Muscle of leg (tissue), 3 donors: ENCODE measurements at regions not wholly inside any gene's neighbourhood (a gene's known extent, or its start where the extent isn't known, plus 50 kb on each side); places are given as distances from the start of the nearest gene placed in this dataset.

Experiments used
- DNase-seq: peaks from one replicate; pipeline ENCODE4 v3.0.0; 2013
- H3K27ac ChIP-seq: one replicate; pipeline ENCODE4 v1.5.1; 2013; ENCODE audit warnings: mild to moderate bottlenecking, low read length, control low read depth
- H3K27me3 ChIP-seq: one replicate; pipeline ENCODE4 v1.6.1; 2013; ENCODE audit warnings: low read length; ENCODE audit not compliant: control insufficient read depth, insufficient read depth
- H3K36me3 ChIP-seq: one replicate; pipeline ENCODE4 v1.6.1; 2013; ENCODE audit warnings: low read length; ENCODE audit not compliant: control insufficient read depth, insufficient read depth
- H3K4me1 ChIP-seq: one replicate; pipeline ENCODE4 v1.6.1; 2013; ENCODE audit warnings: low read length; ENCODE audit not compliant: control insufficient read depth, insufficient read depth
- H3K4me3 ChIP-seq: one replicate; pipeline ENCODE4 v1.5.1; 2013; ENCODE audit warnings: low read length, control low read depth
- H3K9me3 ChIP-seq: replicated peaks from 2 replicates; pipeline ENCODE4 v1.6.1; 2013; ENCODE audit warnings: low read depth, low read length; ENCODE audit not compliant: control insufficient read depth
- WGBS: methylation state at CpG from one replicate; pipeline ENCODE4 v1.1.5; 2013; ENCODE audit warnings: missing lambda C conversion rate; ENCODE audit not compliant: insufficient coverage; 5-methylcytosine and 5-hydroxymethylcytosine counted together

DNA sequence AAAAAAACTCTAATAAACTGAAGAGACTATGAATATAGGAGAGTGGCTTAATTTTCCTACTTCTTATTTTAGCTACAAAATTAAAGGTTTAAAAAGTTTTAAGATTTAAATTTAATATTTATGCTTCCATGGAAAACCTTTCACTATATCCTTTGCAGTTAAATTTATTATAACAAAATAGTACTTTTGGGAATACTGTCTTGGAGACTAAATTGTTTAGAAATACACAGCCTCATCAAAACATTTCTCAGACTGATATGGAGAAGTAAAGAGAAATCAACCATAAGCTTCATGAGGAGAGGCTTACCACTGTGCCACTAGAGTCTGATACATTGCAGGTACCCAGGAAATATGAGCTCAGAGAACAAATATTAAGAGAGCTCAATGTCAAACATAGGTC is 436.5 kb downstream of the KCTD12 start:
- H3K9me3 ChIP-seq: peaks cover 3% of the 10 kb centered on the region
- H3K4me1 ChIP-seq: no peaks in the 10 kb centered on the region
- peak; percentile 67 for DNase-seq
- no peak overlapping the region for H3K27ac ChIP-seq
- no peak overlapping the region for H3K4me3 ChIP-seq
- H3K36me3 ChIP-seq: no peaks in the 10 kb centered on the region
- H3K27me3 ChIP-seq: no peaks in the 10 kb centered on the region

DNA sequence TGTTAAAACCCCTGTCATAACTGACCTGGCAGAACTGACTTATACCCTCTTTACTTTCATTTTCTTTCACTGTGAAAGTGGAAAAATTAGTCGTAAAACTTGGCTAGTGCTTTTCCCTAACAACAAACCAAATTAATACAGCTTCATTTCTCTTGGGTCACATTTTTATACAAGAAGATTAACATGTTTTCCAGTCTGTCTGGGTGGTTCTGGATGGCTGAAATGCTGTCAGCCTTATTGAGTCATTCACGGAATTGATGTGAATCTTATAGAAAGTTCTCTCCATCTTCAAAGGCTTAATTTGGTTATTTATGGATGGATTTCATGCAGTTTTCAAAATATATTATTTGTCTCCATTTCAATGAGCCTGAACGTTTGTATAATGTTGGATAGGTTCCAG is 440.0 kb downstream of the KCTD12 start:
- Histone ChIP-seq H3K27me3 (no peaks in the 10 kb centered on the region), H3K9me3 (peaks cover 3% of the 10 kb centered on the region), H3K4me1 (no peaks in the 10 kb centered on the region), H3K36me3 (no peaks in the 10 kb centered on the region), H3K27ac (no peak overlapping the region), H3K4me3 (no peak overlapping the region)
- peak; percentile 73 for DNase-seq
- no CpG with 5 or more reads among the region's 3 CpGs for WGBS

DNA sequence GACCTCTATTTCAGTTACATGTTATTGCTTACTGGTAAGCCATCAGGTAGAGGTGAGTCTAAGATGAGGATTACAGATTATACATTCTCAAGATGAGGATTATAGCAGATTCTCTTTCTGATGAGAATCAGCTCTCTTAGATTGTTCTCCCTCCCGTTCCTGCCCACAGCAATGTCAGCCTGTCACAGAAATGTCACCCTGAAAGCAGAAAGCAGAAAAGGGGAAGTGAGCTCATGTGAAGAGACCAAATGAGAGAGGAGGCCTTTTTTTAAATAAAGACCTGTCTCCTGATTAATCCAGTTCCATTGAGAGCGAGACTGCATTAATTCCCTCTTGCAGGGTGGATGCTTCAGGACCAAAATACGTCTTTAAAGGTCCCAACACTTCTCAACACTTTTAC is 445.6 kb downstream of the KCTD12 start:
- WGBS: 92% methylated on average over 2 of the region's 3 CpGs
- no peaks in the 10 kb centered on the region for H3K4me1 ChIP-seq
- peaks cover 3% of the 10 kb centered on the region for H3K9me3 ChIP-seq

DNA sequence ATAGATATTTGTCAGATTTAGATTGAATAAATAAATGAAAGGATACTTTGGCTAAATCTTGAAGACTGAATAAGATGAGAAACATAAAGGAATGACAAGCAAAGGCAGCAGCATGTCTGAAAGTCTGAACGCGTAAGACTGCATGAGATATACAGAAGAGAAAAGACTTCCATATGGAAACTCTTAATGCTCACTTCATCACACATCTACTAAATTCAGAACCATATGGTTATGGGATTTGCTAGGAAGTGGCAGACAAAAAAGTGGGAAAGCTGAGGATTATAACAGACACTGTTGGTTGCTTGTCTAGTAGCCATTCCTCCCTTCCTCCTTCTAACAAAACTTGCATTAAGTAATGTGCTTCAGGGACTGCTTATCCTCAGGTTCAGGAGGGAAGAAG is 446.7 kb downstream of the KCTD12 start:
- H3K4me3 ChIP-seq: no peak overlapping the region
- H3K27me3 ChIP-seq: no peaks in the 10 kb centered on the region
- H3K4me1 ChIP-seq: no peaks in the 10 kb centered on the region
- H3K9me3 ChIP-seq: peaks cover 3% of the 10 kb centered on the region
- no peaks in the 10 kb centered on the region for H3K36me3 ChIP-seq
- no peak overlapping the region for H3K27ac ChIP-seq
- WGBS: no CpG with 5 or more reads among the region's 2 CpGs
- DNase-seq: no peak

More for the DNA sequence above, 445.6 kb downstream of the KCTD12 start:
- Histone ChIP-seq H3K27ac (no peak overlapping the region), H3K4me3 (no peak overlapping the region), H3K27me3 (no peaks in the 10 kb centered on the region), H3K36me3 (no peaks in the 10 kb centered on the region)
- no peak for DNase-seq

DNA sequence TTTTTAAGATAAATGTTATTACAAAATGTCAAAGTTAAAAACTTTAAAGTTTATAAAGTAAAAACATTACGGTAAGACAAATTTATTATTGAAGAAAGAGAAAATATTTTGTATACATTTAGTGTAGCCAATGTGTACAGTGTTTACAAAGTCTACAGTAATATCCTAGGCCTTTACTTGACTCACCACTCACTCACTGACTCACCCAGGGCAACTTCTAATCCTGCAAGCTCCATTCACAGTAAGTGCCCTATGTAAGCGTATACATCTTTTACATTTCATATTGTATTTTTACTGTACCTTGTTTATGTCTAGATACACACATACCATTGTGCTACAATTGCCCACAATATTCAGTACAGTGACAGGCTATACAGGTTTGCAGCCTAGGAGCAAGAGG is 448.2 kb downstream of the KCTD12 start:
- H3K9me3 ChIP-seq: no peaks in the 10 kb centered on the region
- H3K36me3 ChIP-seq: no peaks in the 10 kb centered on the region
- H3K4me3 ChIP-seq: no peak overlapping the region
- H3K27me3 ChIP-seq: no peaks in the 10 kb centered on the region
- no peak overlapping the region for H3K27ac ChIP-seq
- WGBS: no CpG with 5 or more reads among the region's 2 CpGs
- H3K4me1 ChIP-seq: no peaks in the 10 kb centered on the region
- DNase-seq: no peak

DNA sequence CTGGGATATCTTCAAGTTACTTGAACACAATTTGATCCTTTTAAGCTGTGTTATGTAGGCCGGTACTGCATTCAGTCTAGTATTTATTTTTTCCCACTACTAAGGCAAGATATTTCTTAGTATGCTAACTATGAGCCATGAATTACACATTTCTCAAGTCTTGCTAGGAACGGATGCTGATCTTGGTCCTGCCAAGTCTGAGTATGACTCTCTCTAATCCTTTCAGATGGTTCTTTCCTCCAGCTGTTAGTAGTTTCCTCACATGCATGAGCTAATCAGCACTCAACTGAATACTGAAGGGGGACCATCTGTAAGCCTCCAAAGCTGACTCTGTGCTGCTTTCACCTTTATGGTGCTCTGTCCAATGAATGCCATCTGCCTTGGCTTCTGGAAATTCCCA is 460.3 kb downstream of the KCTD12 start:
- WGBS: 14% methylated on average over 1 of the region's 2 CpGs
- Histone ChIP-seq H3K36me3 (no peaks in the 10 kb centered on the region), H3K4me3 (no peak overlapping the region), H3K4me1 (peaks cover 2% of the 10 kb centered on the region), H3K9me3 (no peaks in the 10 kb centered on the region), H3K27ac (peak overlapping the region; percentile 78), H3K27me3 (no peaks in the 10 kb centered on the region)
- peak; percentile 94 for DNase-seq

DNA sequence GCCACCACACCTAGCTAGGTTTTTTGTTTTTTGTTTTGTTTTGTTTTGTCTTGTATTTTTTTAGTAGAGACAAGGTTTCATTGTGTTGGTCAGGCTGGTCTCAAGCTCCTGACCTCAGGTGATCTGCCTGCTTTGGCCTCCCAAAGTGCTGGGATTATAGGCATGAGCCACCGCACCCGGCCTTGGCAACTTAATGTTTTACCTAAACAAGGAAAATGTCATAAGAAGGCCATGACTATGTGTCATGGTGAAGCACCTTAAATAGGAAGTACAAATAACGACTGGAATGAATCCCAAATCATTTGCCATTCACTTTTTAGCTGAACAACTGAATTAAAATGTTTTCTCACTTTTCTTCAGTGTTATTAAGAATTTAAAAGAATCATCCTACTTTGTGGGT is 465.2 kb downstream of the KCTD12 start:
- Histone ChIP-seq H3K4me1 (peaks cover under 1% of the 10 kb centered on the region), H3K27me3 (no peaks in the 10 kb centered on the region), H3K27ac (no peak overlapping the region), H3K36me3 (no peaks in the 10 kb centered on the region), H3K9me3 (no peaks in the 10 kb centered on the region), H3K4me3 (no peak overlapping the region)
- no CpG with 5 or more reads among the region's 3 CpGs for WGBS
- no peak for DNase-seq

DNA sequence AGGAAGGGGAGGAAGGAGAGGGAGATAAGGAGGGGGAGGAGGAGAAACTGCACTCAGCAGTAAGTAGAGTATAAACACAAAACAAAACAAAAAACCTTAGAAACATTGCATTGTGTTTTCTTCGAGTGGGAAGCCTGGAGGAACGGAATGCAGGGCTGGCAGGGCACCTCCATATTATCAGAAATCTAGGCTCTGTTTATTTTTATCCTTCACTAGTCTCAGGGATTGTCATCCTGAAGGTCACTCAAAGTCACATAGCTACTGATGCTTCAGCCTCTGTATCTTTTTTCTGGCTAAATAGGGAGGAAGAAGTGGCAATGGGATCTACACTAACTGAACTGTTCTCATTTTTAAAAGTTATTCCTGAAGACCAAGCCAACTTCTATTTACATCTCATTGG is 467.8 kb downstream of the KCTD12 start:
- Histone ChIP-seq H3K36me3 (no peaks in the 10 kb centered on the region), H3K27ac (no peak overlapping the region), H3K9me3 (no peaks in the 10 kb centered on the region), H3K27me3 (no peaks in the 10 kb centered on the region), H3K4me1 (no peaks in the 10 kb centered on the region), H3K4me3 (no peak overlapping the region)
- WGBS: no CpG with 5 or more reads among the region's 2 CpGs
- no peak for DNase-seq

DNA sequence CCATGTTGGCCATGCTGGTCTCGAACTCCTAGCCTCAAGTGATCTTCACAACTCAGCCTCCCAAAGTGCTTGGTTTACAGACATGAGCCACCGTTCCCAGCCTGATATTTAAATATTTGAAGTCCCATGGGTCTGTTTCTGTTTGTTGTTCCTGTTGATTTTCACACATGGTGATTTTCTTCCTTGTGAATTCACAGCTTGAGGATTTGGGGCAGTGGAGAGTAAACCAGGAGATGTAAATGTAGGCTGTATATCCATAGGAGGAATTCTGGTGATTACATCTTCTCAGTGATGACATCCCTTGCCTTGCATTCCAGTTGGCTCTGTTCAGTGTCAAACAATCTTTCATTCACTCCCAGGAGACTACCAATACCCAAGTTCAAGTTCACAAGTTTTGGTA is 471.9 kb downstream of the KCTD12 start:
- no peaks in the 10 kb centered on the region for H3K36me3 ChIP-seq
- WGBS: 80% methylated on average over 1 of the region's 2 CpGs
- no peaks in the 10 kb centered on the region for H3K9me3 ChIP-seq
- H3K4me3 ChIP-seq: no peak overlapping the region
- no peak overlapping the region for H3K27ac ChIP-seq
- DNase-seq: no peak
- no peaks in the 10 kb centered on the region for H3K27me3 ChIP-seq
- H3K4me1 ChIP-seq: no peaks in the 10 kb centered on the region

DNA sequence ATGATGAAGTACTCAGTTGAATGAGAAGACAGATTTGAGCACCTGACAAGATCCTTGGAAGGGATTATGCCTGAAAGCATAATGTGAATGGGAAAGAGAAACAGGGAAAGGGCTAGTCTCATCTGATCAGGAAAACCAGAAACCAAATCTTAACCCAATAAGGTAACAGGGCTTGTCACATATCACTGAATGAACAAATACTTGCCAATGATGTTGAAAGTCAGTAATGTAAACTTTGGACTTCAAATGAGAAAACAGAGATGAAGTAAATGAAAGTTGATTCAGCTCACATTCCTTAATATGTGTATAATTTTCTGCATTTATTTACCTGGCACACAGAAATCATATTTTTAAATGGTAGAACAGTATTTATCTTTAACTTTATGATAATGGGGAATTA is 480.0 kb downstream of the KCTD12 start:
- DNase-seq: no peak
- Histone ChIP-seq H3K4me3 (no peak overlapping the region), H3K36me3 (no peaks in the 10 kb centered on the region), H3K27me3 (no peaks in the 10 kb centered on the region), H3K9me3 (peaks cover 2% of the 10 kb centered on the region), H3K4me1 (no peaks in the 10 kb centered on the region), H3K27ac (no peak overlapping the region)

DNA sequence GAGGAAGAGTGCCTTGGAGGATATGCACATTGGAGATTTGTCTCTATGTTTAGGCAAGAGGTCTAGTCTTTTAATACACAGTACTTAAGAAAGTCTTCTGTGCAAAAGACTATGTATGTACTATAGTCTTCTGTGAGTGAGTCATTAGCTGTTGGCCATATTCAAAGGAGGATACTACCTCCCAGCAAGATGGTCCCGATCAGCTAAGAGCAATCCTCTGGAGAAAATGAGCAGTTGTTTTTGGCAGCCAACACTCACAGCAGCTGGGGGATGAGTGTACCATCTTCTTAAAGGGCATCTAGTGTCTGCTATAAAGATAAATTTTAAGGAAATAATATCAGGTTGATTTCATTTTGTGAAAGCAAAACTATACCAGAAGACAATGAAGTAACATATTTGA is 487.8 kb downstream of the KCTD12 start:
- no peaks in the 10 kb centered on the region for H3K36me3 ChIP-seq
- H3K4me3 ChIP-seq: no peak overlapping the region
- H3K4me1 ChIP-seq: no peaks in the 10 kb centered on the region
- H3K27me3 ChIP-seq: no peaks in the 10 kb centered on the region
- no peak overlapping the region for H3K27ac ChIP-seq
- WGBS: no CpG with 5 or more reads among the region's 1 CpG
- no peak for DNase-seq
- H3K9me3 ChIP-seq: peaks cover 3% of the 10 kb centered on the region
